NCI-H2029 (cell line): ENCODE measurements at regions not wholly inside any gene's neighbourhood (a gene's known extent, or its start where the extent isn't known, plus 50 kb on each side); places are given as distances from the start of the nearest gene placed in this dataset.
"Not testable (repeated sequence)": the region's sequence is repeated elsewhere in the genome, so short reads cannot be mapped to it uniquely, and the experiment has no call there.

Experiments
- DNase-seq: peaks from one replicate; lab custom pipeline; 2025; lab: John Stamatoyannopoulos, UW

GRCh38 chr19:28631961-28632360, 581.0 kb downstream of the UQCRFS1 start:
- no peak for DNase-seq

DNA sequence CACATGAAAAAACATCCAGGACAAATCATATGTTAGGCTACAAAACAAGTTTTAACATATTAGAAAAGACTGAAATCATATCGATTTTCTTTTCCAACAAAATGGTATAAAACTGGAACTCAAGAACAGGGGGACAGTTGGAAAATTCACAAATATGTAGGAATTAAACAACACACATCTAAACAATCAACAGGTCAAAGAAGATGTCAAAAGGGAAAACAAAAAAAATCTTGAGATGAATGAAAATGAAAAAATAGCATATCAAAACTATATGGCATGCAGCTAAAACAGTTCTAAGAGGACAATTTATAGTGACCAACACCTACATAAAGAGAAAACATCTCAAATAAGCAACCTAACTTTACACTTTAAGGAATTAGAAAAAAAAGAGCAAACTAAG, 585.3 kb downstream of the UQCRFS1 start:
- no peak for DNase-seq

GRCh38 chr19:28626407-28626806, 586.5 kb downstream of the UQCRFS1 start:
- not testable (repeated sequence) for DNase-seq

- DNase-seq: no peak
Measured at GRCh38 chr19:28619816-28620429, 593.0 kb downstream of the UQCRFS1 start.

GRCh38 chr19:28618504-28618903, 594.4 kb downstream of the UQCRFS1 start:
- no peak for DNase-seq

GRCh38 chr19:28615966-28616365, 597.0 kb downstream of the UQCRFS1 start:
- no peak for DNase-seq

- DNase-seq: no peak
Measured at GRCh38 chr19:28615546-28615916, 597.4 kb downstream of the UQCRFS1 start.

DNA sequence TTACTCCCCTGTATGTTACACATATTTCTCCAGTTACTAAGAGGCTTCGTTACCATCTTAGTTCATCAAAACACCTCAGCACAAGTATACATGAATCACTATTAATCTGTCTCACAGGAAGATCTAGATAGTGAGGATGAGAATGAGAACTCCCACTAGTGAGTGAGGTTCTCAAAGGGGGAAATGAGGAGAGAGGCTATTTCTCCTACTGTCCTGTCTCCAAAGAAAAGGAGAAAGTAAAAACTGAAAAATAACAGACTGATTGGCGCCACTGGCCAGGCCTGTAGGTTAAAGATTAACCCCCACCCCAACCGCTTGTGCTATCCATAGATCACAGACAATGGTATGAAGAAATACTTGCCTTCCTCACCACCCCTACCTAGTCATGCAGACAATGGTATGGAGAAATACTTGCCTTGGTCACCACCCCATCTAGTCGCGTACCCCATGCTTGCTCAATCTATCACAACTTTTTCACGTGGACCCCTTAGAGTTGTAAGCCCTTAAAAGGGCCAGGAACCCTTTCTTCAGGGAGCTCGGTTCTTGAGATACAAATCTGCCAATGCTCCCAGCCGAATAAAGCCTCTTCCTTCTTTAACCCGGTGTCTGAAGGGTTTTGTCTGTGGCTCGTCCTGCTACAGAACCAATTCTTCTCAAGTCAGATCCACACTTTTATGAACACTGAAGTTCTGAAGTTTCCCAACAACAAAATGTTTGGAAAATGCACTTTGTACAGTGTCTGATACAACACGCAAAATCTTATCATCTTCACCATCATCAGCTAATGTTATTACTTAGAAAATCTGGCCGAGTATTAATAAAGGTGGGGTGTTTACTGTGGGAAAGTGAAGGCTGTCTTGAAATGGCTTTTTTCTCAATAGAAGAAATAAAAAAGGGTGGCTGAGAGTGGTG, 598.1 kb downstream of the UQCRFS1 start:
- DNase-seq: no peak

DNA sequence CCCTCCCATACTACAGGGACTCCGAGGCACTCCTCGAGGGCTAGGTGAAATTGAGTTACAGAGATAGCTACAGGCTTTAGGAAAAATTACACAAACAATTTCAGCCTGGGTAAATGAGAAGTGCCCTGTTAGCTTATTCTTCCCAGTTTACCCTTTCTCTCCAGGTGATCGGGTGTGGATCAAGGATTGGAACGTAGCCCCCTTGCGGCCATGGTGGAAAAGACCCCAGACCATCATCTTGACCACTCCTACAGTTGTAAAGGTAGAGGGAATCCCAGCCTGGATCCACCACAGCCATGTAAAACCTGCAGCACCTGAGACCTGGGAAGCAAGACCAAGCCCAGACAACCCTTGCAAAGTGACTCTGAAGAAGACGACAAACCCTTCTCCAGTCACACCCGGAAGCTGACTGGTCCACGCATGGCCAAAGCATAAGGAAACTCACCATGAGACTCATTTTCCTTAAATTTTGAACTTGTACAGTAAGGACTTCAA, 600.6 kb downstream of the UQCRFS1 start:
- no peak for DNase-seq

DNA sequence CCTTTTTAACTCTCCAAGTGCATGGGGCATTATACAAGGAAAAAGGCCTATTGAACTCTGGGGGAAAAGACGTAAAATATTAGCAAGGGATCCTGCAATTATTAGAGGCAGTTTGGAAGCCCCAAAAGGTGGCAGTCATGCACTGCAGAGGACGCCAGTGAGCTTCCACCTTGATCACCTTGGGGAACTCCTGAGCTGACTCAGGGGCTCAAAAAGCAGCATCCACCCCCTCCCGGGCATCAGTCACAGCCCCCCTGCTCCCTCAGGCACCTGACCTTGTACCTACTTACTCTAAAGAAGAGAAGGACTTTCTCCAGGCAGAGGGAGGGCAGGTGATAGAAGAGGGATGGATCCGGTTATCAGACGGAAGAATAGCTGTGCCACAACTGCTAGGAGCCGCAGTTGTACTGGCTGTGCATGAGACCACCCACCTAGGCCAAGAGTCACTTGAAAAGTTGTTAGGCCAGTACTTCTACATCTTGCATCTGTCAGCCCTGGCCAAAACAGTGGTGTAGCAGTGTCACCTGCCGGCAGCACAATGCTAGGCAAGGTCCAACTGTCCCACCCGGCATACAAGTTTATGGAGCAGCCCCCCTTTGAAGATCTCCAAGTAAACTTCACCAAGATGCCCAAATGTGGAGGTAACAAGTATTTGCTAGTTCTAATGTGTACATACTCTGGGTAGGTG, 601.6 kb downstream of the UQCRFS1 start:
- not testable (repeated sequence) for DNase-seq

DNA sequence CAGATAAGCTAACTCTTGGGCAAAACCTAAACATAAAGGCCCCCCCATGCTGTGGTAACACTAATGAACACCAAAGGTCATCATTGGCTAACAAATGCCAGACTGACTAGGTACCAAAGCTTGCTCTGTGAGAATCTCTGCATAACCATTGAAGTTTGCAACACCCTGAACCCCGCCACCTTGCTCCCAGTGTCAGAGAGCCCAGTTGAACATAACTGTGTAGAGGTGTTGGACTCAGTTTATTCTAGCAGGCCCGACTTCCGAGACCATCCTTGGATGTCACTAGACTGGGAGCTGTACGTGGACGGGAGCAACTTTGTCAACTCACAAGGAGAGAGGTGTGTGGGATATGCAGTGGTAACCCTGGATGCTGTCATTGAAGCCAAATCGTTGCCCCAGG, 602.2 kb downstream of the UQCRFS1 start:
- DNase-seq: no peak

DNA sequence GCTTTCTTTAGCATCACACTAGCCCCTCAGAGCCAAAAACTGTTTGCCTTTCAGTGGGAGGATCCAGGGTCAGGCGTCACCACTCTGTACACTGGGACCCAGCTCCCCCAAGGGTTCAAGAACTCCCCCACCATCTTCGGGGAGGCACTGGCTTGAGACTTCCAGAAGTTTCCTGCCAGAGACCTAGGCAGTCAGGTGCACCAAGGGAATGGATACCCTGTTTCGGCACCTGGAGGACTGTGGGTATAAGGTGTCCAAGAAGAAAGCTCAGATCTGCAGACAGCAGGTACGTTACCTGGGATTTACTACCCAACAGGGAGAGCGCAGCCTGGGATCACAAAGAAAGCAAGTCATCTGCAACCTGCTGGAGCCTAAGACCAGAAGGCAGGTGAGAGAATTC, 603.0 kb downstream of the UQCRFS1 start:
- no peak for DNase-seq

- DNase-seq: no peak
Measured at GRCh38 chr19:28609091-28609755, 603.7 kb downstream of the UQCRFS1 start.

GRCh38 chr19:28608292-28608691, 604.7 kb downstream of the UQCRFS1 start:
- no peak for DNase-seq

DNA sequence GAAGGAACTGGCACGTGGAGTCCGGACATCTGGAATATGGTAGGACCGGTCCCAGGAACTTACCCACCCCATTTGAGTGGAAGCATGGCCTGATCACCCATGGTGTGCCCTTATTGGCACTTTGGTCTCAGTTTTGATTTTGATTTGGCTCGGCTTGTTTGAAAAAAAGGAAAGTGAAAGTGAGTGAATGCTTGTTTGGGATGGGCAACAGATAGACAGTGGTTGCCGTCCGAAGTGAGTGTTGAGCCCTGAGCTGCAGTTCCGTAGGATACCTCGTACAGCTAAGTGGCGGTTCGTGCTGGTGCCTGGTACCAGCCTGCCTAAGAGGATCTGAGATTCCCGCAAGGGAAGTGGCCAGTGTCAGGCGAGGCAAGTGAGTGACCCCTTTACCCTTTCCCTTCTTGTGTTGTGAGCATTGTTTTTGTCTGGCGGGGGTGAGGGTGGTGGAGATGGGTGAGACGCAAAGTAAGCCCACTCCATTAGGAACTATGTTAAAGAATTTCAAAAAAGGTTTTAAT, 605.8 kb downstream of the UQCRFS1 start:
- DNase-seq: no peak

GRCh38 chr19:28606269-28607032, 606.5 kb downstream of the UQCRFS1 start:
- no peak for DNase-seq

DNA sequence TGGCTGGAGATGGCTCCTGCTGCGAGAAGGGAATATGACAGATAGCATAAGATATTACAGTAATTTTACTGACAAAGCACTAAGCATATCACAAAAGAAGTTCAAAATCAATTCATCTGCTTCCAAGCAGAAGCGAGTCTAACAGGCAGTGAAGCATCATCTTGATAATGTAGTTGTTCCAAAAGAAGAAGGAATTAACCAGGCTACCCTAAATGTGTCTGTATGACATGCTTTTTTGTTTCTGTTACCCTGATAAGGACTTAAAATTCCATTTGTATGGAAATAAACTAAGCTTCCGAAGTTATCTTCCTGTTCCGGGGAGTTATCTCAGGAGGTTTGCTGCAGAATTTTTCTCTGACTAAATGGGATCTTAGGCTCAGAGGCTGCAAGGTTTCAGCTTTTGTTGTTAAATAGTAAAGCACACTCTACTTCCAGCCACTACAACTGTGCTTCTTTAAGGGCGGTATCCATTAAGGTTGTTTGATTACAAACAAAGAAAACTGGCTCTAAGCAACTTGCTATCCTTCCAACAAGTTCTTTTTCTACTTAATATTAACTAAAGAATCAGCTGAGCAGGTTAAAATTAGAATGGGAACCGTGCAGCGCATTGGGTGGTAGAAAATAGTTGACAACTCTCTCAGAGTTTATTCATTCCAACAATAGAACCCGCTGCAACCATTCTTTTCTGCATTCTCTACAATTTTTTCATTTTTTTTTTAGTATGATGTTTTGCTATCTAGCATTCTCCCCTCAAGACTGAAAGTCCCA, 607.3 kb downstream of the UQCRFS1 start:
- no peak for DNase-seq

- DNase-seq: no peak
Measured at GRCh38 chr19:28603453-28603852, 609.5 kb downstream of the UQCRFS1 start.

DNA sequence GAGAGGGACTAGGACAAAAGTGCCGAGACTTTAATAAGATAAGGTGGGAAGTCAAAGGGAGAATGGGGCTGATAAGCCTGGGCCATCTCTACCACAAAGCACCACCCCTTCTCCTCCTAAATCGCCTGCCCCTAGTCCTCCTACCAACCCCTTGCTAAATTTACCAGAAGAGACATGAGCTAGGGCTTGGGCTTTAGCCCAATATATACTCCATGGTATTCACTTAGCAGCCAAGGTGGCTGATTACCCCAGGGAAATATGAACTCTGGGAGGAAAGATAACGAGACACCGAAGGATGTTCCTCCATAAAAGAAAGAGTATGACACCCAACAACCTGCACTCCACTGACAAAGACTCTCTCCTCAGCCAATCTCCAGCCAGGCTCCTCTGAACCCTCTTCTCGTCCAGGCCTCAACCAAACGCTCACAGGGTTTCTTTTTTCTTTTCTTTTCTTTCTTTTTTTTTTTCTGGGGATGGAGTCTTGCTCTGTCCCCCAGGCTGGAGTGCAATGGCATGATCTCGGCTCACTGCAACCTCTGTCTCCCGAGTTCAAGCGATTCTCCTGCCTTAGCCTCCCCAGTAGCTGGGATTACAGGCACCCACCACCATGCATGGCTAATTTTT, 610.2 kb downstream of the UQCRFS1 start:
- DNase-seq: no peak
